Fibroblast of gingiva (primary cell): ENCODE measurements at regions not wholly inside any gene's neighbourhood (a gene's known extent, or its start where the extent isn't known, plus 50 kb on each side); places are given as distances from the start of the nearest gene placed in this dataset.

Source experiments
- DNase-seq: peaks from one replicate; pipeline ENCODE4 v3.0.0-alpha.2; 2011; ENCODE audit warnings: low read depth

DNA sequence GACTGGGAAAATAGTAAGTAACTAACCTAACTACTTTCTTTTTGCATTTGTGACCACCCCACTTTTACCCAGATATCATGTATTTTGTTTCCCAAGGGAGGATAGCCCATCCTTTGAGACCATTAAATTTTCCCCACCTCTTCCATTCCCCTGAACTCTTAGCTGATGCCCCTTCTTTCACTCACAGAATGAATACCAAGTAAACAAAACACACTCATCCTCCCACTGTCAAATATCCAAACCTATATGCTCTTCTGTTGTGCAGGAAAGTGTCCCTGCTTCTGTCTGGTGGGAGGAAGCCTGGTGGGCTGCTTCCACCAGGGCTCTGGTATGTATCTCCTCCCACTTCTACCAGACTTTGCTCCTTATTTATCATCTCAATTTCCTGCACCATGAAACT lies 64.6 kb upstream of the PARD3B start:
- DNase-seq = no peak

DNA sequence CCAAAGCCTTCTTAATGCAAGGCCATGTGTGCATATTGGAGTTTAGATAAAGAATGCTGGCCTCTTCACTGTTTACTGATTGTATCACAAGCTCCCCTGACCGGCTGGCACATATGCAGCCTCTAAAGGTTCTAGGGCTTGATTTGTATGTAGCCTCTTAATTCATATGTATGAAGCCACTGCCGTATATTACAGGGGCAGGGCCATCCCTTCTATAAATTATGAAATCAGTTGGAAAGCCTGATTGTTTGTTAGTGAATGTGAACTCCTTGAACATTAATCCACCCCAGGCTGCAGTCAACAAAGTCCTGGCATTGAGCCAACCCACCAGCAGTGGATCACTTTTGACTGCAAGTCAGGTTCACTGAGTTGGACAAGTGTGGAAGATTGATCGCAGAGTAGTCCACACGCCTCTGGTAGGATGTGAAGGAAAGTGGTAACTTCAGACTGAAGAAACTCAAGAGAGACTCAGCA lies 61.6 kb upstream of the PARD3B start:
- no peak for DNase-seq

DNA sequence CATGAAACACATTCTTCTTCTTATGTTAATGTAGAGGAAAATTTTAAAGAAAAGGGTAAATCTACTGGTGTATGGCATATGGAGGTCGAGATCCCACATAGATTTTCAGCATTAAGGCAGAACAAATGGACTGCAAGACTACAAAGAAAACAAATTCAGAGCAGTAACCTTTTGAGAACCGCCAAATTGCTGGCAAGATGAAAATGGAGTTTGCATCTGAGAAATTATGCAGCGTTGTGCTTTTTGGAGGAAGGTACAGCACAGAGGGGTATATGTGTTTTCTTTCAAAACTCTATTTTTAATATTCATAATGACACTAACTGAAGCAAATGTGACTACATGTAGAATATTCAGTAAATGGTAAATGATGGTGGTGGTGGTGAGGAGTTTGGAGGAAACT lies 59.0 kb upstream of the PARD3B start:
- DNase-seq = no peak

DNA sequence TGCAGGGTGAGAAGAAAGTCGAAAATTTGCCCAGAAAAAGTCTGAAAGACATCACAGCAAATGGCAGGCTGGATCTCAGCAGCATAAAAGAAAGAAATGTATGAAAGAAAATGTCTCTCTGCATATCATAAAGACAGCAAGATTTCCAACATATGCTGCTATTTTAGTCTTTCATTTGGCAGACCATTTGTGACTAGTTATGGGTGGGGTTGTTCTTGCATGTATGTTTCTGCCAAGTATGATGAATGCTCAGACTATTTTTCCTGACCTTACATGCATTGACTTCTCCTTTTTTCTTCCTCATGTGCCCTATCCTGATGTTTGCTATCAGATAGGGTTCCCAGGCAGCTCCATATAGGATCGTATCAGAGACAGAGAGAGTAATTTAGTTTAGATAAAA lies 58.5 kb upstream of the PARD3B start:
- peak; percentile 56 for DNase-seq

DNA sequence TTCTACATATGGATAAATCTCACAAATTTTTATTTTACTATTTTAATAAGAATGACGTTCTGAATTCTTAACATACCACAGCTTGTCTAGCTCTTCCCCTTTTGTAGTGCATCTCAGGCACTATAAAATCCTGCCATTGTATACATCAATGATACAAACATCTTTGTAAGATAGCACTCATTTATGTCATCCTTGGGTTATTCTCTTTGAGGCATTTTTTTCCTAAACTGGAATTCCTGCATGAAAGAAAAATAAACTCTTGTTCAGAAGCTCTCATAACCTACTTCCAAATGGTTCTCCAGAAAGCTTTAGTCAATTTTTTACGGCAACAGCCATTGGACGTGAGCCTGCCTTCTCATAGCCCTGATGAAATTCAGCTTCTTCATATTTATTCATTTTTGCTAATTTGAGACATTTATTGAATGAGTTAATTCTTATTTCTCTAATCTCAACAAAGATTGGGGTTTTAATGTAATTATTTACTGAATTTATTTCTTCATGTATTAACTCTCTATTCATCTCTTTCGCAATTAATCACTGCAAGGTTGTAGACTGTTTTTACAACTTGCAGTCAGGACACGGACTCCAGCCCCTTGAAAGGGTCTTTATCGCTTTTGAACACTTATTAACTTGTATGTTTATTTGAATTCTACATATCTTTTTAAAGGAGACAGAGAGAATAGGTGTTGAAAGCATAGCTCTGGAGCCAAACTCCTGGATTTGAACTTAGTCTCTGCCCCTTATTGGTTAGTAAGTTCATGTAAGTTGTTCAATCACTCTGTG lies 57.6 kb upstream of the PARD3B start:
- peak; percentile 10 for DNase-seq

DNA sequence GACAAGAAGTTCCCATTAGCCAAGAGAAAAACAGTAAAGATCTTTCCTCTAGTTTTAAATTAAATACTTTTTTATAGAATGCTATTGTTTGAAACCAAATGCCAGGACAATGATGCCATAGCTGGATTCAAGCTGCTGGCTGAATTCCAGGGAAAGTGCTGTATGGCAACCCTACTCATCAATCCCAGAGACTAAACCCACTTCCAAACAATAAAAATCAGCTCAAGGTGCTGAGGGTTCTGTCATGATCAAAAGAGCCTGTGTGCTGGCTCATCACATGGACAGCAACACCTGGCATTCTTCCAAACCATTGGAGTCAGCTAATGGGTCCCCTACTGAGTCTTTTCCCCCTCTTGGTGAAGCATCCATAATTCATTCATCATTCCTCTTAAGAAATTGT lies 53.7 kb upstream of the PARD3B start:
- peak; percentile 44 for DNase-seq

DNA sequence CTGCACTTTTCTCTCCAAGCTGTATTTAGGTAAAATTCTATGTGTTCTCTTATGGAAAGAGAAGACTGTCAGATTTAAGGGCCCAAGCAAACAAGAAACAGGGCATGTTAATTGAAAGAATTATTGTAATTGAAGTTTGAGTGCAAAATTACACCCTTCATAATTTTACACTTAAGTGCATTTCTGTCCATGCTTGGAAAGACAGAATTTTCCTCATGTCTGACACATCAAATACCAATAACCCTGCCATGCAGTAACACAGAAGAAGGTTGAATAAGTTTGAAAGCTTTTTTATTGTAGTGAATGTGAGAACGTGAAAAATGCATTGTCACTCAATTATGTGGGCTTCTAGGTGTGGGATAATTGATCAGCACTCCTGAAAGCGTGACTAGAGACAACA lies 52.9 kb upstream of the PARD3B start:
- no peak for DNase-seq

DNA sequence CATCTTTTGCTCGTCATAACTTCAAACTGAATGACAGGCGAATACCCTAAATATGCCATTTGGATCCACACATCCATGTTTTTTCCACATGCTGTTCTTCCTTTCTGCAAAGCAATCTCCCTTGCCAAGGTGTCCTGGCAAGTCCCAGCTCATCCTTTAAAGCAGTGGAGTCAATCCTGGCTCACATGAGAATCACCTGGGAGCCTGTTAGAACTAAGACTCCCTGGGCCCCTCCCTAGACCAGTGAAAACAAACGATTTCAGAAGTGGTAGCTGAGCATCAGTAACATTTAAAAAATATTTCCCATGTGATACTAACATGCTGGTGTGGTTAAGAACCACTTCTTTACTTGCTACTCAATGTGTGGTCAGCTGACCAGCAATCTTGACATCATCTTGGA lies 50.6 kb upstream of the PARD3B start:
- DNase-seq = no peak

DNA sequence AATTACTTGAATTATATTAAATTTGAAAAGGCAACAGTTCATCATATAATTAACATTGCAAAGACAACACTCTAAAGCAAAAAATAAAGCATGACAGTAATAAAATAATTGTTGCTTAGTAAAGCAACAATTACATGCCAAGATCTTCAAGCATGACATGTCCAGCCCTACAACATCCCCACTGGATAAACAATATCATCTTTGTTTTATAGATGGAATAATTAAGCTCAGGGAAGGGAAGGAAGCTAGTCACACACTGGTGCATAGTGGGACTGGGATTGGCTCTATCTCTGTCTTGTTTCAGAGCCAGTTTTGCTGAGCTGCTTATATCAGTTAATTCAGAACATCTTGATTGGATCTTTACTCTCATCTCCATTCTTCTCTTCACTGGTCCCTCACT lies 49.9 kb upstream of the PARD3B start:
- DNase-seq = no peak
